ENCODE measurements at regions not wholly inside any gene's neighbourhood (a gene's known extent, or its start where the extent isn't known, plus 50 kb on each side); places are given as distances from the start of the nearest gene placed in this dataset.

DNA sequence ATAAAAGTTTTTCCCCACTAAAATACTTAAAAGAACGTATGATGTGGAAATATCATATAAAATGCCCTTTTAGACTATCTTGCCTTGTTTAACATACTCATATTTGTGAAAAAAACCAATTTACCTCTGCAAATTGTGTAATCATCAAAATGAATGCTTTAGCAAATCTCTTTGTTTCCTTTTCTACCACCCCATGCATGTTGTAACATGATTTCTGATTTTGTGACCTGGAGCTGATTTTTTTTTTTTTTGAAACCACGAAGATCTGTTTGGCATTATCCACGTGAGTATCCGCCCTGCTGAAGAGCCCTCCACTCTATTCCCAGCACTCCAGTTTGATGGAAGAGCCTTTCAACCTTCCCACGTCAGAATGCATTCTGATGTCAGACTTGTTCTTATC is 245.8 kb upstream of the NBEA start:
- TF ChIP-seq, protein P1, sequence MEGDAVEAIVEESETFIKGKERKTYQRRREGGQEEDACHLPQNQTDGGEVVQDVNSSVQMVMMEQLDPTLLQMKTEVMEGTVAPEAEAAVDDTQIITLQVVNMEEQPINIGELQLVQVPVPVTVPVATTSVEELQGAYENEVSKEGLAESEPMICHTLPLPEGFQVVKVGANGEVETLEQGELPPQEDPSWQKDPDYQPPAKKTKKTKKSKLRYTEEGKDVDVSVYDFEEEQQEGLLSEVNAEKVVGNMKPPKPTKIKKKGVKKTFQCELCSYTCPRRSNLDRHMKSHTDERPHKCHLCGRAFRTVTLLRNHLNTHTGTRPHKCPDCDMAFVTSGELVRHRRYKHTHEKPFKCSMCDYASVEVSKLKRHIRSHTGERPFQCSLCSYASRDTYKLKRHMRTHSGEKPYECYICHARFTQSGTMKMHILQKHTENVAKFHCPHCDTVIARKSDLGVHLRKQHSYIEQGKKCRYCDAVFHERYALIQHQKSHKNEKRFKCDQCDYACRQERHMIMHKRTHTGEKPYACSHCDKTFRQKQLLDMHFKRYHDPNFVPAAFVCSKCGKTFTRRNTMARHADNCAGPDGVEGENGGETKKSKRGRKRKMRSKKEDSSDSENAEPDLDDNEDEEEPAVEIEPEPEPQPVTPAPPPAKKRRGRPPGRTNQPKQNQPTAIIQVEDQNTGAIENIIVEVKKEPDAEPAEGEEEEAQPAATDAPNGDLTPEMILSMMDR (IDR thresholded peaks at IDR 0.05; ENCODE audit: low read depth, low read length), result no peak
- no peak for TF ChIP-seq EZH2phosphoT487 (IDR thresholded peaks at IDR 0.05; ENCODE audit: low read depth)

Measured in OCI-LY3 (cell line).